Small intestine (tissue), 7 donors: ENCODE measurements at regions not wholly inside any gene's neighbourhood (a gene's known extent, or its start where the extent isn't known, plus 50 kb on each side); places are given as distances from the start of the nearest gene placed in this dataset.
"Not testable (repeated sequence)": the region's sequence is repeated elsewhere in the genome, so short reads cannot be mapped to it uniquely, and the experiment has no call there.

Experiments used
- DNase-seq, 2 donors: peaks; one replicate each; pipeline versions ENCODE4 v3.0.0 to v3.0.0-alpha.2; 2013
- FAIRE-seq: peaks from 2 replicates; lab custom pipeline; 2012; peaks lifted over from hg19 to GRCh38; lab: Jason Lieb, UNC
- H3K27ac ChIP-seq, 3 donors: one replicate each; pipeline ENCODE4 v1.5.1; 2013; ENCODE audit warnings: low read length in 2 of 3, mild to moderate bottlenecking in 2 of 3, control low read depth in 1 of 3, inconsistent platforms in 1 of 3, low read depth in 1 of 3, moderate library complexity in 1 of 3
- H3K27me3 ChIP-seq, 3 donors: one replicate each; pipeline ENCODE4 v1.6.1; 2013; ENCODE audit warnings: low read length in 3 of 3, inconsistent platforms in 1 of 3; ENCODE audit not compliant: control insufficient read depth in 3 of 3, insufficient read depth in 3 of 3
- H3K36me3 ChIP-seq, 3 donors: one replicate each; pipeline ENCODE4 v1.6.1; 2013; ENCODE audit warnings: low read length in 3 of 3, inconsistent platforms in 1 of 3, low read depth in 1 of 3, mild to moderate bottlenecking in 1 of 3, moderate library complexity in 1 of 3; ENCODE audit not compliant: control insufficient read depth in 3 of 3, insufficient read depth in 2 of 3
- H3K4me1 ChIP-seq, 3 donors: one replicate each; pipeline ENCODE4 v1.6.1; 2013; ENCODE audit warnings: low read length in 2 of 3, inconsistent platforms in 1 of 3, low read depth in 1 of 3, mild to moderate bottlenecking in 1 of 3, moderate library complexity in 1 of 3; ENCODE audit not compliant: control insufficient read depth in 3 of 3, insufficient read depth in 2 of 3
- H3K4me3 ChIP-seq, 3 donors: one replicate each; pipeline ENCODE4 v1.5.1; 2013; ENCODE audit warnings: low read length in 3 of 3, control low read depth in 1 of 3, inconsistent platforms in 1 of 3, low read depth in 1 of 3, mild to moderate bottlenecking in 1 of 3, moderate library complexity in 1 of 3
- H3K9me3 ChIP-seq, 2 donors: one replicate each; pipeline ENCODE4 v1.6.1; 2013; ENCODE audit warnings: low read depth in 1 of 2, low read length in 1 of 2; ENCODE audit not compliant: control insufficient read depth in 2 of 2, insufficient read depth in 1 of 2
- WGBS, 3 donors: extraction: QIAGEN DNeasy Blood & Tissue Kit; methylation state at CpG; one replicate each; pipeline ENCODE4 v1.1.7; 2013; 5-methylcytosine and 5-hydroxymethylcytosine counted together
- donor health status: healthy with polysubstance abuse.
- donor health status: control.
- donor health status: control.
- donor health status: Bipolar disorder and iron deficiency.
- donor health status: healthy.

- no peak for FAIRE-seq
- WGBS, 3 donors: 23 to 36% (median 34%) methylated on average over 6 of the region's 6 CpGs
- Histone ChIP-seq H3K36me3 (no peaks in the 10 kb centered on the region), H3K4me1 (no peaks in the 10 kb centered on the region), H3K27me3 (no peaks in the 10 kb centered on the region), H3K4me3 (no peak overlapping the region), H3K27ac (no peak overlapping the region), H3K9me3 (no peaks in the 10 kb centered on the region)
- DNase-seq: no peak
These were observed 722.2 kb downstream of the TMEM121 start for GRCh38 chr14:106248321-106249192.

- not testable (repeated sequence) for H3K27me3 ChIP-seq, FAIRE-seq, H3K36me3 ChIP-seq, DNase-seq, H3K9me3 ChIP-seq, H3K27ac ChIP-seq, H3K4me1 ChIP-seq, H3K4me3 ChIP-seq
- WGBS, 3 donors: 38 to 63% (median 48%) methylated on average over 5 of the region's 5 CpGs
These were observed 727.6 kb downstream of the TMEM121 start for GRCh38 chr14:106253995-106254394.

- not testable (repeated sequence) for H3K4me3 ChIP-seq, H3K4me1 ChIP-seq, FAIRE-seq, H3K27me3 ChIP-seq, H3K36me3 ChIP-seq, H3K27ac ChIP-seq
- peaks cover 0 to 11% of the 10 kb centered on the region in 2 donors for H3K9me3 ChIP-seq
- DNase-seq: peak in 1 of 2 donors; percentile 41
- WGBS, 3 donors: 26 to 39% (median 30%) methylated on average over 16 of the region's 16 CpGs
These were observed 731.2 kb downstream of the TMEM121 start for GRCh38 chr14:106257569-106257994.

- Histone ChIP-seq H3K9me3 (peaks cover 0 to 38% of the 10 kb centered on the region in 2 donors), H3K36me3 (no peaks in the 10 kb centered on the region), H3K4me1 (no peaks in the 10 kb centered on the region), H3K27ac (no peak overlapping the region), H3K4me3 (no peak overlapping the region), H3K27me3 (peaks cover 0 to 4% (median 0%) of the 10 kb centered on the region in 3 donors)
- DNase-seq (peak in 1 of 2 donors; percentile 28), FAIRE-seq (no peak)
- 41 to 48% (median 42%) methylated on average over 17 of the region's 17 CpGs for WGBS, 3 donors
These were observed 741.8 kb downstream of the TMEM121 start for GRCh38 chr14:106268013-106268727.

- WGBS, 3 donors: 51 to 62% (median 51%) methylated on average over 2 of the region's 2 CpGs
- Histone ChIP-seq H3K9me3 (peaks cover 0 to 32% of the 10 kb centered on the region in 2 donors), H3K4me3 (no peak overlapping the region), H3K4me1 (no peaks in the 10 kb centered on the region), H3K36me3 (no peaks in the 10 kb centered on the region), H3K27ac (no peak overlapping the region), H3K27me3 (peaks cover 0 to 4% (median 0%) of the 10 kb centered on the region in 3 donors)
- no peak for FAIRE-seq
- DNase-seq: no peak
These were observed 742.6 kb downstream of the TMEM121 start for GRCh38 chr14:106269029-106269428.

GRCh38 chr14:106269451-106270204, 743.2 kb downstream of the TMEM121 start:
- FAIRE-seq: no peak

GRCh38 chr14:106270476-106271121, 744.2 kb downstream of the TMEM121 start:
- DNase-seq, H3K27ac ChIP-seq, H3K4me1 ChIP-seq, H3K36me3 ChIP-seq, FAIRE-seq, H3K4me3 ChIP-seq, H3K27me3 ChIP-seq: not testable (repeated sequence)
- 26 to 28% (median 27%) methylated on average over 3 of the region's 4 CpGs for WGBS, 3 donors
- peaks cover 0 to 32% of the 10 kb centered on the region in 2 donors for H3K9me3 ChIP-seq

More at GRCh38 chr14:106269451-106270204, 743.2 kb downstream of the TMEM121 start:
- Histone ChIP-seq H3K9me3 (peaks cover 0 to 29% of the 10 kb centered on the region in 2 donors), H3K4me1 (no peaks in the 10 kb centered on the region), H3K4me3 (no peak overlapping the region), H3K27ac (no peak overlapping the region), H3K27me3 (peaks cover 0 to 4% (median 0%) of the 10 kb centered on the region in 3 donors), H3K36me3 (no peaks in the 10 kb centered on the region)
- no peak for DNase-seq
- 66 to 73% (median 70%) methylated on average over 12 of the region's 12 CpGs for WGBS, 3 donors
